ENCODE measurements at regions not wholly inside any gene's neighbourhood (a gene's known extent, or its start where the extent isn't known, plus 50 kb on each side); places are given as distances from the start of the nearest gene placed in this dataset.
"Not testable (repeated sequence)": the region's sequence is repeated elsewhere in the genome, so short reads cannot be mapped to it uniquely, and the experiment has no call there.

GRCh38 chr3:75432885-75433284 is 231.2 kb upstream of the FRG2C start:
- not testable (repeated sequence) for TF ChIP-seq POLR2A, CTCF (IDR thresholded peaks at IDR 0.05)

Data from right lobe of liver (tissue), 4 donors.